ENCODE measurements at regions not wholly inside any gene's neighbourhood (a gene's known extent, or its start where the extent isn't known, plus 50 kb on each side); places are given as distances from the start of the nearest gene placed in this dataset.

GRCh38 chr3:194984066-194984465 is 286.9 kb downstream of the XXYLT1 start:
- TF ChIP-seq, protein P1, sequence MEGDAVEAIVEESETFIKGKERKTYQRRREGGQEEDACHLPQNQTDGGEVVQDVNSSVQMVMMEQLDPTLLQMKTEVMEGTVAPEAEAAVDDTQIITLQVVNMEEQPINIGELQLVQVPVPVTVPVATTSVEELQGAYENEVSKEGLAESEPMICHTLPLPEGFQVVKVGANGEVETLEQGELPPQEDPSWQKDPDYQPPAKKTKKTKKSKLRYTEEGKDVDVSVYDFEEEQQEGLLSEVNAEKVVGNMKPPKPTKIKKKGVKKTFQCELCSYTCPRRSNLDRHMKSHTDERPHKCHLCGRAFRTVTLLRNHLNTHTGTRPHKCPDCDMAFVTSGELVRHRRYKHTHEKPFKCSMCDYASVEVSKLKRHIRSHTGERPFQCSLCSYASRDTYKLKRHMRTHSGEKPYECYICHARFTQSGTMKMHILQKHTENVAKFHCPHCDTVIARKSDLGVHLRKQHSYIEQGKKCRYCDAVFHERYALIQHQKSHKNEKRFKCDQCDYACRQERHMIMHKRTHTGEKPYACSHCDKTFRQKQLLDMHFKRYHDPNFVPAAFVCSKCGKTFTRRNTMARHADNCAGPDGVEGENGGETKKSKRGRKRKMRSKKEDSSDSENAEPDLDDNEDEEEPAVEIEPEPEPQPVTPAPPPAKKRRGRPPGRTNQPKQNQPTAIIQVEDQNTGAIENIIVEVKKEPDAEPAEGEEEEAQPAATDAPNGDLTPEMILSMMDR (IDR thresholded peaks at IDR 0.05; ENCODE audit: low read depth, low read length, missing control alignments): no peak
- H3K27me3 ChIP-seq (replicated peaks): no peaks in the 10 kb centered on the region
- no peak overlapping the region for H3K27ac ChIP-seq
- no peaks in the 10 kb centered on the region for H3K36me3 ChIP-seq (replicated peaks)
- no peak overlapping the region for H3K4me3 ChIP-seq (ENCODE audit: low read depth, low read length)
- DNase-seq: no peak
- in situ Hi-C loops (cut with HindIII; ENCODE audit: low pct_ligation_motif_present, low sequenced_read_pairs): no loop called here

GRCh38 chr3:194984622-194985021 is 286.3 kb downstream of the XXYLT1 start:
- H3K27ac ChIP-seq: no peak overlapping the region
- in situ Hi-C loops (cut with HindIII; ENCODE audit: low pct_ligation_motif_present, low sequenced_read_pairs): no loop called here
- no peaks in the 10 kb centered on the region for H3K36me3 ChIP-seq (replicated peaks)
- DNase-seq: no peak
- H3K27me3 ChIP-seq (replicated peaks): no peaks in the 10 kb centered on the region
- TF ChIP-seq, protein P1 (IDR thresholded peaks at IDR 0.05; ENCODE audit: low read depth, low read length, missing control alignments): no peak
- peak overlapping the region; percentile 37 for H3K4me3 ChIP-seq (ENCODE audit: low read depth, low read length)

GRCh38 chr3:194985031-194985578 is 285.9 kb downstream of the XXYLT1 start:
- H3K4me3 ChIP-seq (ENCODE audit: low read depth, low read length): peak overlapping the region; percentile 37
- no peaks in the 10 kb centered on the region for H3K36me3 ChIP-seq (replicated peaks)
- no peak overlapping the region for H3K27ac ChIP-seq
- in situ Hi-C loops (cut with HindIII; ENCODE audit: low pct_ligation_motif_present, low sequenced_read_pairs): no loop called here
- H3K27me3 ChIP-seq (replicated peaks): no peaks in the 10 kb centered on the region
- TF ChIP-seq, protein P1 (IDR thresholded peaks at IDR 0.05; ENCODE audit: low read depth, low read length, missing control alignments): peak; percentile 70
- peak; percentile 50 for DNase-seq

- DNase-seq: no peak
- in situ Hi-C loops (cut with HindIII; ENCODE audit: low pct_ligation_motif_present, low sequenced_read_pairs): no loop called here
- H3K36me3 ChIP-seq (replicated peaks): no peaks in the 10 kb centered on the region
- no peak overlapping the region for H3K4me3 ChIP-seq (ENCODE audit: low read depth, low read length)
- no peaks in the 10 kb centered on the region for H3K27me3 ChIP-seq (replicated peaks)
- TF ChIP-seq, protein P1 (IDR thresholded peaks at IDR 0.05; ENCODE audit: low read depth, low read length, missing control alignments): no peak
- H3K27ac ChIP-seq: no peak overlapping the region
Measured at GRCh38 chr3:194986208-194987043, 284.5 kb downstream of the XXYLT1 start.

DNA sequence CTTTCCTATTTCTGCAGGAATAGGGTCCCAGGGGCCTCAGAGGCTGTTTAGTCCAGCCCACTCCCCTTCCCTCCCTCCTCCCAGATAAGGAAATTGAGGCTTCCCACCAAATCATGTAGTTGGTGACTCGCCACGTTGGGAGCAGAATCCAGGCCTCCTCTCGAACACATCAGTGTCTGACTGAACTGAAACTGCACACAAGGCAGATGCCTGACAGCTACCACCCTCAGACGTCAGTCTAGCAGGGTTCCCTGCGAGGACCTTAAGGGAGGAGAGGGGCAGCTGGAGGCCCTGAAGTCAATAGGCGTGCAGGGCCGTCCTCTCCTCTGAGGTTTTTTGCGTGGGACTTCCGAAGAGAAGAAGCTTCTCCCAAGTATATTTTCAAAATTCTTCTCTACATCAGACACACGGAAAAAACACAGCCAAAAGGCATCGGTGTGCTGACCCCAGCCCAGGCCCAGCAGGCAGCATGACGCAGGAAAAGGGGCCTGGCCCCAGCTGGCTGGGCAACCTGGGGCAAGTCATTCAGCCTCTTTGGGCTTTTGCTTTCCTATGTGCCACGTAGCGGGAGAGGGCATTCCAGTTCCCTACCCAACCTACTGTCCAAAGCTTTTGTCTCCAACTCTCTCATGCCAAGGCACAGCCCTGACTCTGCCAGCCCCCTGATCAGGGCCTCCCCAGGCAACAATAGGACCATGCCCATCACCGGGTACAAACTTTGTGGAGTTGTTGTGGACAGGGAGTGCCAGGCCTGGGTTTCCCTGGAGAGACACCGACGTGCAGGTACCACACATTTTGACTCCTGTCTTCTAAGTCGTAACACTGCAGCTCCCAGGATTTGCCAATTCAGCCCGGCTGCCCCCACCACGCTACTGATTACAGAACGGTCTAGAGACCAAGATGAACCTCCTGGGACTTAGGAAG is 283.1 kb downstream of the XXYLT1 start:
- Histone ChIP-seq H3K36me3 (replicated peaks) (no peaks in the 10 kb centered on the region), H3K27me3 (replicated peaks) (no peaks in the 10 kb centered on the region), H3K4me3 (ENCODE audit: low read depth, low read length) (no peak overlapping the region), H3K27ac (no peak overlapping the region)
- TF ChIP-seq, protein P1 (IDR thresholded peaks at IDR 0.05; ENCODE audit: low read depth, low read length, missing control alignments): no peak
- in situ Hi-C loops (cut with HindIII; ENCODE audit: low pct_ligation_motif_present, low sequenced_read_pairs): no loop called here
- peak; percentile 11 for DNase-seq
